Activated CD8-positive, alpha-beta memory T cell treated with anti-CD3 and anti-CD28 coated beads, Interleukin-2, amount 10 ng/mL, durations not matched to agents 7 days and 5 days (primary cell): ENCODE measurements at regions not wholly inside any gene's neighbourhood (a gene's known extent, or its start where the extent isn't known, plus 50 kb on each side); places are given as distances from the start of the nearest gene placed in this dataset.

ENCODE experiments used
- ATAC-seq: fragments of 150-1000 bp; cut with Tn5 transposase; one replicate; pipeline ENCODE4 v1.10.0; 2021; ENCODE audit warnings: moderate library complexity
- CTCF ChIA-PET: fragments of 350-600 bp; sonication (Branson Sonifier 250); formaldehyde crosslinking; loops from one replicate; lab custom pipeline; 2021; ENCODE audit warnings: antibody characterized with exemption; lab: Charles Lee
- DNase-seq: peaks from one replicate; pipeline ENCODE4 v3.0.0-alpha.2; 2020
- H3K27ac Mint-ChIP-seq: one replicate; pipeline ENCODE4 v1.8.0; 2021; ENCODE audit warnings: mild to moderate bottlenecking, mixed read lengths
- H3K27me3 Mint-ChIP-seq: one replicate; pipeline ENCODE4 v1.8.0; 2021; ENCODE audit warnings: mixed read lengths
- H3K36me3 Mint-ChIP-seq: one replicate; pipeline ENCODE4 v1.8.0; 2021; ENCODE audit warnings: mild to moderate bottlenecking, mixed read lengths
- H3K4me1 Mint-ChIP-seq: one replicate; pipeline ENCODE4 v1.8.0; 2021; ENCODE audit warnings: mixed read lengths
- H3K4me3 Mint-ChIP-seq: one replicate; pipeline ENCODE4 v1.8.0; 2021; ENCODE audit warnings: mild to moderate bottlenecking, moderate library complexity, mixed read lengths
- H3K9me3 Mint-ChIP-seq: one replicate; pipeline ENCODE4 v1.8.0; 2022; ENCODE audit warnings: low read depth, mixed read lengths

GRCh38 chr2:175500255-175500654, 318.7 kb upstream of the ATP5MC3 start:
- no peaks in the 10 kb centered on the region for H3K9me3 Mint-ChIP-seq
- H3K27ac Mint-ChIP-seq: no peak overlapping the region
- no peaks in the 10 kb centered on the region for H3K36me3 Mint-ChIP-seq
- ATAC-seq (no peak), DNase-seq (no peak)
- no peaks in the 10 kb centered on the region for H3K27me3 Mint-ChIP-seq
- CTCF ChIA-PET: no interaction called here
- H3K4me3 Mint-ChIP-seq: no peak overlapping the region
- no peaks in the 10 kb centered on the region for H3K4me1 Mint-ChIP-seq

GRCh38 chr2:175490360-175490791, 308.9 kb upstream of the ATP5MC3 start:
- DNase-seq (no peak), ATAC-seq (no peak)
- no peaks in the 10 kb centered on the region for H3K27me3 Mint-ChIP-seq
- H3K4me1 Mint-ChIP-seq: no peaks in the 10 kb centered on the region
- no peaks in the 10 kb centered on the region for H3K9me3 Mint-ChIP-seq
- H3K4me3 Mint-ChIP-seq: no peak overlapping the region
- H3K36me3 Mint-ChIP-seq: no peaks in the 10 kb centered on the region
- CTCF ChIA-PET: no interaction called here
- no peak overlapping the region for H3K27ac Mint-ChIP-seq

DNA sequence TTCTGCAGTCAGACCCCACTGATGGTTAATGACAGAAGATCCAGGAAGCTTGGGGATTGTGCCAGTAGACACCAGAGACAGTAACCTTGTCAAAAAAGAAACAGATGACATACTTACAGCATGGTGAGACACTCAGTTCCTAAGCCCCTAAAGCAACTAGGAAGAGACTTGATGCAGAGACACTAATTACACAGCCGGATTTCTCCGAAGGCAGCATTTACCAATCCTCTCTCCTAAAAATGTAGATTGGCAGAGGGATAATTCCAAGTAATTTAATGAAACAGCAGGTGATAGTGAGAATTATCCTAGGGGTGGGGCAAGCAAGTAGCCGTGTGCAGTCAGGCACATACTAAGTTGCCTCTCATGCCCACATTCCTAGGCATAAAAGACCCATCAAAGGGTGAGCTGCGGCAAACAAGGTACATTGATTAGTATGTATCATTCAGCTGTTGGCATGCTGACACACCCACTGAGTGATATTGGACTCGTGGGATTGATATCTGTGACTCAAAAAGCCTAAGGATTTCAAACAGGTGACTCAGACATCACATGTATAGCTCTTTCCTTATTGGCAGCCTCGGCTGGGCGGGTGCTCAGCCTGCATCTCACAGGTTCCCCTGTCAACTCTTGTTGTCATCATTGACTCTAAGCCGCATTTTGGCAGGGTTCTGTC, 296.7 kb upstream of the ATP5MC3 start:
- DNase-seq: no peak
- CTCF ChIA-PET: no interaction called here
- Mint-ChIP-seq H3K27ac (no peak overlapping the region), H3K27me3 (peaks cover 3% of the 10 kb centered on the region), H3K4me3 (no peak overlapping the region), H3K4me1 (no peaks in the 10 kb centered on the region), H3K36me3 (no peaks in the 10 kb centered on the region), H3K9me3 (no peaks in the 10 kb centered on the region)
- no peak for ATAC-seq

DNA sequence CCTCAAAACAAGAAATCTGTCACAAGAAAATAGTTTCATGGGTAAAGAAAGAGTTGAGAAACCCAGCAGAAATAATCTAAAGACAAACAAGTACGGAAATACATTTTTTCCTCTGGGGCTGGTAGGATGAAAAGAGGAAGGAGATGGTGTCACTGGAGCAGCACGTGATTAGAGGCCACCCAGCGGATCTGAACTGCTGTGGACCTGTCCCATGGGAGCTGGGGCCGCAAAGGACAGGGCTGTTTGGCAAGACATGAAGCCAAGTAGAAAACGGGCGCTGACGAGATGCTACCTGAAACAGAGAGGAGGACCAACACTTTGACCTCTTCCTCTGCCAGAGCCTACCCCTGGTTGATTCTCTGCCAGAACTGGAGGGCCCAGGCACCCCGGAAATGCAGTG, 295.4 kb upstream of the ATP5MC3 start:
- H3K4me1 Mint-ChIP-seq: no peaks in the 10 kb centered on the region
- CTCF ChIA-PET: no interaction called here
- no peaks in the 10 kb centered on the region for H3K36me3 Mint-ChIP-seq

GRCh38 chr2:175476374-175476773, 294.9 kb upstream of the ATP5MC3 start:
- no peak overlapping the region for H3K4me3 Mint-ChIP-seq
- H3K4me1 Mint-ChIP-seq: no peaks in the 10 kb centered on the region
- no peak for ATAC-seq
- no peak overlapping the region for H3K27ac Mint-ChIP-seq
- no peaks in the 10 kb centered on the region for H3K9me3 Mint-ChIP-seq
- CTCF ChIA-PET: no interaction called here
- H3K27me3 Mint-ChIP-seq: peaks cover 3% of the 10 kb centered on the region
- DNase-seq: no peak
- no peaks in the 10 kb centered on the region for H3K36me3 Mint-ChIP-seq

More for the DNA sequence above, 295.4 kb upstream of the ATP5MC3 start:
- H3K4me3 Mint-ChIP-seq: no peak overlapping the region
- ATAC-seq (no peak), DNase-seq (no peak)
- H3K9me3 Mint-ChIP-seq: no peaks in the 10 kb centered on the region
- H3K27ac Mint-ChIP-seq: no peak overlapping the region
- H3K27me3 Mint-ChIP-seq: peaks cover 3% of the 10 kb centered on the region

DNA sequence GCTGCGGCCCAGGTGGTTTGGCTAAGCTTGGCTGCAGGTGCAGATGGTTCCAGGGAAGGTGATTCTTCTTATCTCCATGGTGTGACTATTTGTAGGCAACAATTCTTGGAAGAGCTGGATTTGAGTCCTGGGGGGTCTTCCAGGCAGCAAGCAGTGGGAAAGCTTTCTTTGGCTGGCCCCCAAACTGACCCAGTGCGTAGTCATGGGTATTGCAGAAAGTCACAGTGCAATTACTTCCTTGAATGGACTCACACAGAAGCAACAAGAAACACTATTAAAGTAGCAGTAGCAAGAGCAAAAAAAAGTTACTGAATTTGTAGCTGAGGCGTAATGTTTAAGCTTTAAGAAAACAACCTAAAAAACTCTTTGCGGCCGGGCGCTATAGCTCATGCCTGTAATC, 293.6 kb upstream of the ATP5MC3 start:
- Mint-ChIP-seq H3K4me3 (no peak overlapping the region), H3K27ac (no peak overlapping the region), H3K36me3 (no peaks in the 10 kb centered on the region), H3K27me3 (peaks cover 3% of the 10 kb centered on the region), H3K9me3 (no peaks in the 10 kb centered on the region), H3K4me1 (no peaks in the 10 kb centered on the region)
- DNase-seq (no peak), ATAC-seq (no peak)
- CTCF ChIA-PET: no interaction called here

- Mint-ChIP-seq H3K4me3 (no peak overlapping the region), H3K27ac (no peak overlapping the region), H3K27me3 (no peaks in the 10 kb centered on the region), H3K9me3 (no peaks in the 10 kb centered on the region), H3K4me1 (no peaks in the 10 kb centered on the region), H3K36me3 (no peaks in the 10 kb centered on the region)
- CTCF ChIA-PET: no interaction called here
- DNase-seq (no peak), ATAC-seq (no peak)
Observed at GRCh38 chr2:175468431-175469098, 287.1 kb upstream of the ATP5MC3 start.

DNA sequence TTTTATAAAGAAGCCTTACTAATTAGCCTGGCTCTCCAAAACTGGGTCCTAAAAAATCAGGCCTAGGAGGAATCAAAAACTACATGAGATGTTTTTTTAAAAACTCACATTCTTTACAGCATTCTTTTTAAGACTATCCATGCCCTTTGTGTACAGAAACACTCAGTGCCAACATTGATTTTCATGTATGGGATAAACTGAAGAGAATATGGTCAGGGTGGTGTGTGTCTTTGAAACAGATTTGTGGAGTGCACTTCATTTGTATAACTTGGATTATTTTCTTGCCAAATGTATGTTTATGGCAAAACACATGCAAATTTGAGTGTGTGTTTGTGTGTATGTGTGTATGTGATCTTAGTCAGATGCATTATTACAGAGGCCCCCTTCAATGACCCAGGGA, 283.6 kb upstream of the ATP5MC3 start:
- CTCF ChIA-PET: no interaction called here
- Mint-ChIP-seq H3K9me3 (peaks cover 3% of the 10 kb centered on the region), H3K4me3 (no peak overlapping the region), H3K27me3 (no peaks in the 10 kb centered on the region), H3K36me3 (no peaks in the 10 kb centered on the region), H3K4me1 (no peaks in the 10 kb centered on the region), H3K27ac (no peak overlapping the region)
- ATAC-seq (no peak), DNase-seq (no peak)

DNA sequence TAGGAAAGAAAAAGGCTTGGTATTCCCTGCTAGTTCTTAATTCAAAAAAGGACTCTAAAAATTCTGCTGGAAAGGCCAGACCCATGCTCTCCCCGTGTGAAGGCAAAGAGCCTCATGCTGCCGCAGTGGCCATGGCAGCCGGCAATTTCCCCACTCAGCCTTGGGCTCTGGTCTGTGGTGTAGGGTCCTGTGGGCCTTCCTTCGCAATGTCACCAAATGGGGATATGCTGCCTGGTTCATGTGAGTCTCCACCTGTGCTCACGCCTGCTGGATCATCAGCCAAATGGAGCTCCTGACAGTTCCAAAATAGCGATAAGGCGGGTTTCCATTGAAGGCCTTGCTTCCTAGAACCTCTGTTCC, 282.8 kb upstream of the ATP5MC3 start:
- Mint-ChIP-seq H3K27me3 (no peaks in the 10 kb centered on the region), H3K36me3 (no peaks in the 10 kb centered on the region), H3K9me3 (peaks cover 5% of the 10 kb centered on the region), H3K4me3 (no peak overlapping the region), H3K27ac (no peak overlapping the region), H3K4me1 (no peaks in the 10 kb centered on the region)
- ATAC-seq (no peak), DNase-seq (no peak)
- CTCF ChIA-PET: no interaction called here

DNA sequence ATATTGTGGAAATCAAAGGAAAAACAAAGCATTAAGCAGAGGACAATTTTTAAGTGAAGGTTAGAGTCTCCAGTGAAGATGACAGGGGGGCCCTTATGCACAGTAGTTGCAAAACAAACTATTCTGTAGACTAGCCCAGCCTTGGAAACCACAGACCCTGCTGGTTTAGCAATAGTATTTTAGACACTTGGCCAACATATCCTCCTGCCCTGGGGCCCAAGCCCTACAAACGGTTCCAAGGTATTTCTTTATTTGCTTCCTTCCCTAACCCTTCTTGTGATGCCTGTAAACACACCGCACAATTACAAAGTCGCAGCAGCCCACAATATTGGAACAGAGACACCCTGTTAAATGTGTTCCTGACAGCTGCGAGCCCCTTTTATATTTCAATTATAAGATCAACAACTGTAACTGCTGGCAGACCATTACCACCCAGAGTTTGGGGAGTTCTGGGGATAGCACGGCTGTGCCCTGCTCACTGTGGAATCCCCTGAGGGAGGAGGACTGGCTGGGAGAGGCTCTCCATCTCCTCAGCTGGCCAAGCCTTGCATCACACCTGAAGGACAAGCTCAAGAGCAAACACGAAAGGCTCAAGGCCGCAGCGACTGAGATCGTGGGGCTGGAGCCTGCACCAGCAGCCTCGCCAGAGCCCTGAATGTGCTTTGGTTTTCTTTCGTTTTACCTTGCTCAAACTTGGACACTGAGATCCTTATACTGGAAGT, 282.2 kb upstream of the ATP5MC3 start:
- Mint-ChIP-seq H3K36me3 (no peaks in the 10 kb centered on the region), H3K27ac (no peak overlapping the region), H3K9me3 (peaks cover 5% of the 10 kb centered on the region), H3K4me3 (no peak overlapping the region), H3K4me1 (no peaks in the 10 kb centered on the region), H3K27me3 (no peaks in the 10 kb centered on the region)
- ATAC-seq (no peak), DNase-seq (no peak)
- CTCF ChIA-PET: no interaction called here

DNA sequence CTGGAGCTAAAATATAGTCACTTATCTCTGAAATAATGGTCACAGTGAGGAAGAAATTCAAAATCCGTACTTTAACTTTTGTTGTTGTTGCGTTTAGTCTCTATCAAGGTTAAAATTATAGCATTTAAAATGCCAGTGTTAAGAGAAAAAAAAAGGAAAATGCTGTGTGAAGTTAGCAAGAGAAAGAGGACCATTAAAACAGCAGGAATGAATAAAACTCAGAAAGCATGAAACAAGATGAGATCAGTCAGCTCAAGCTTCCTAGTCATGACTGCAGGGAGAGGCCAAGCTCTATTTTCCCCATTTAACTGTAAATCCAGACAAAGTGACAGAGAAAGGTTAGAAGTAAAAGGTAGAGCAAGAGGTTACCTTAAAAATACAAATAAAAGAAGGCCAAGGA, 281.7 kb upstream of the ATP5MC3 start:
- no peaks in the 10 kb centered on the region for H3K4me1 Mint-ChIP-seq
- ATAC-seq: no peak
- no peaks in the 10 kb centered on the region for H3K27me3 Mint-ChIP-seq
- CTCF ChIA-PET: no interaction called here
- no peak for DNase-seq
- H3K36me3 Mint-ChIP-seq: no peaks in the 10 kb centered on the region
- H3K27ac Mint-ChIP-seq: no peak overlapping the region
- H3K9me3 Mint-ChIP-seq: peaks cover 5% of the 10 kb centered on the region
- H3K4me3 Mint-ChIP-seq: no peak overlapping the region

DNA sequence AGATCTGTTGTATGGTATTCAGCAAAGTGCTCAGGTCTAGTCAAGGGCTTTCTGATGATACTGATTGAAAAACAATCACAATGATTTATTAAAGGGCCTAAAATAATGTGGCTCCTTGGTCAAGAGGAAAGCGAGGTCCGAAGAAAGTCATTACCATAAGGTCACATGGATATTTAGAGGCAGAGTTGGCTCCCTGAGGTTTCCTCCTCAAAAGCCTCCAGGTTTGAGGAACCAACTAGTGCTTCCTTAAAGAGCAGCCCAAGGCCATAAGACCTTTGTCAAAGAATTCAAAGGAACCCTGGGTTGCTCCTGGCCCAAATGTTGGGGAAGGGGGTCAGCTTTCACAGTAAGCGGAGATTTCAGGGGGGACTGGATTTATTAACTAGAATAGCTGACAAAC, 280.7 kb upstream of the ATP5MC3 start:
- ATAC-seq (no peak), DNase-seq (no peak)
- no peak overlapping the region for H3K4me3 Mint-ChIP-seq
- no peaks in the 10 kb centered on the region for H3K27me3 Mint-ChIP-seq
- H3K36me3 Mint-ChIP-seq: no peaks in the 10 kb centered on the region
- CTCF ChIA-PET: no interaction called here
- peaks cover 5% of the 10 kb centered on the region for H3K9me3 Mint-ChIP-seq
- no peak overlapping the region for H3K27ac Mint-ChIP-seq
- H3K4me1 Mint-ChIP-seq: no peaks in the 10 kb centered on the region

DNA sequence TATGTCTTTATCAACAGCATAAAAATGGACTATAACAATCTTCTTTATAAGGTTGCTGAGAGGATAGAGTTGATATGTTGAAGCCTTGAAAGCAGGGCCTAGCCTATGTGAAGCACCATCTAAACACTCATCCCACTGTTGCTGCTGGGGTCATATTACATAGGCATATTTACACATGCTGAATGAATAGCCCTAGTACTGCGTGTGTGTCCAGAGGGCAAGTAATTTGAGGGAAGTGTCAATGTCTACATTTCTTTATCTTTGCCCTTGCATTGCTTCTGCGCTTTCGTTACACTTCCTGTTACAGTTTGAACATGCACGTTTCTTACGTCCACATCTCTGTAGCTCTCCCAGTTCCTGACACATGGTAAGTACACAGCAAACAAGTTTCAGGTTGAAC, 280.3 kb upstream of the ATP5MC3 start:
- H3K27ac Mint-ChIP-seq: no peak overlapping the region
- no peaks in the 10 kb centered on the region for H3K36me3 Mint-ChIP-seq
- peaks cover 5% of the 10 kb centered on the region for H3K9me3 Mint-ChIP-seq
- H3K4me3 Mint-ChIP-seq: no peak overlapping the region
- CTCF ChIA-PET: no interaction called here
- no peaks in the 10 kb centered on the region for H3K27me3 Mint-ChIP-seq
- H3K4me1 Mint-ChIP-seq: no peaks in the 10 kb centered on the region
- ATAC-seq (no peak), DNase-seq (no peak)

- ATAC-seq (no peak), DNase-seq (no peak)
- Mint-ChIP-seq H3K4me3 (no peak overlapping the region), H3K27me3 (no peaks in the 10 kb centered on the region), H3K36me3 (no peaks in the 10 kb centered on the region), H3K4me1 (no peaks in the 10 kb centered on the region), H3K9me3 (peaks cover 5% of the 10 kb centered on the region), H3K27ac (no peak overlapping the region)
- CTCF ChIA-PET: no interaction called here
Observed at GRCh38 chr2:175457895-175458448, 276.5 kb upstream of the ATP5MC3 start.
